ENCODE measurements at regions not wholly inside any gene's neighbourhood (a gene's known extent, or its start where the extent isn't known, plus 50 kb on each side); places are given as distances from the start of the nearest gene placed in this dataset.
"Not testable (repeated sequence)": the region's sequence is repeated elsewhere in the genome, so short reads cannot be mapped to it uniquely, and the experiment has no call there.

- no peak for DNase-seq (ENCODE audit: low read depth)
Measured at GRCh38 chr4:179678093-179678814, 2236.0 kb upstream of the AGA start.

- not testable (repeated sequence) for DNase-seq (ENCODE audit: low read depth)
Measured at GRCh38 chr4:179683661-179684060, 2241.4 kb upstream of the AGA start.

- DNase-seq (ENCODE audit: low read depth) = no peak
Measured at GRCh38 chr4:179692222-179692621, 2250.0 kb upstream of the AGA start.

- DNase-seq (ENCODE audit: low read depth) = no peak
Measured at GRCh38 chr4:179695175-179695574, 2252.9 kb upstream of the AGA start.

GRCh38 chr4:179698321-179698720 is 2256.1 kb upstream of the AGA start:
- no peak for DNase-seq (ENCODE audit: low read depth)

- no peak for DNase-seq (ENCODE audit: low read depth)
Measured at GRCh38 chr4:179709961-179710624, 2267.9 kb upstream of the AGA start.

- no peak for DNase-seq (ENCODE audit: low read depth)
Measured at GRCh38 chr4:179719766-179720450, 2277.7 kb upstream of the AGA start.

- not testable (repeated sequence) for DNase-seq (ENCODE audit: low read depth)
Measured at GRCh38 chr4:179726491-179726890, 2284.3 kb upstream of the AGA start.

GRCh38 chr4:179728305-179728704 is 2286.1 kb upstream of the AGA start:
- DNase-seq (ENCODE audit: low read depth) = no peak

- not testable (repeated sequence) for DNase-seq (ENCODE audit: low read depth)
Measured at GRCh38 chr4:179736820-179737219, 2294.6 kb upstream of the AGA start.

GRCh38 chr4:179738822-179739221 is 2296.6 kb upstream of the AGA start:
- DNase-seq (ENCODE audit: low read depth) = no peak

- no peak for DNase-seq (ENCODE audit: low read depth)
Measured at GRCh38 chr4:179747218-179747910, 2305.1 kb upstream of the AGA start.

GRCh38 chr4:179748837-179749236 is 2306.6 kb upstream of the AGA start:
- DNase-seq (ENCODE audit: low read depth) = no peak

- no peak for DNase-seq (ENCODE audit: low read depth)
Measured at GRCh38 chr4:179750374-179750773, 2308.1 kb upstream of the AGA start.

GRCh38 chr4:179751669-179752068 is 2309.4 kb upstream of the AGA start:
- DNase-seq (ENCODE audit: low read depth) = no peak

GRCh38 chr4:179755322-179755721 is 2313.1 kb upstream of the AGA start:
- DNase-seq (ENCODE audit: low read depth) = no peak

GRCh38 chr4:179757641-179758040 is 2315.4 kb upstream of the AGA start:
- no peak for DNase-seq (ENCODE audit: low read depth)

- DNase-seq (ENCODE audit: low read depth) = no peak
Measured at GRCh38 chr4:179762840-179763239, 2320.6 kb upstream of the AGA start.

GRCh38 chr4:179766938-179767337 is 2324.7 kb upstream of the AGA start:
- no peak for DNase-seq (ENCODE audit: low read depth)

- DNase-seq (ENCODE audit: low read depth) = no peak
Measured at GRCh38 chr4:179768996-179769395, 2326.8 kb upstream of the AGA start.

GRCh38 chr4:179797738-179798137 is 2355.5 kb upstream of the AGA start:
- no peak for DNase-seq (ENCODE audit: low read depth)

GRCh38 chr4:179803857-179804256 is 2361.6 kb upstream of the AGA start:
- DNase-seq (ENCODE audit: low read depth) = no peak

GRCh38 chr4:179804440-179804839 is 2362.2 kb upstream of the AGA start:
- DNase-seq (ENCODE audit: low read depth) = no peak

All from CMK (cell line).